ENCODE measurements at regions not wholly inside any gene's neighbourhood (a gene's known extent, or its start where the extent isn't known, plus 50 kb on each side); places are given as distances from the start of the nearest gene placed in this dataset.

- Histone ChIP-seq H2AK5ac (ENCODE audit: low read depth, low read length) (no peak overlapping the region), H3K79me1 (ENCODE audit: low read depth, low read length) (no peaks in the 10 kb centered on the region), H3K23me2 (ENCODE audit: low read depth, low read length) (no peaks in the 10 kb centered on the region), H2BK12ac (ENCODE audit: low read depth, low read length) (no peak overlapping the region), H2BK5ac (ENCODE audit: low read depth, low read length) (no peak overlapping the region), H2BK120ac (replicated peaks; ENCODE audit: low read depth, low read length) (no peak overlapping the region), H3K79me2 (ENCODE audit: control insufficient read depth in 1 of 2, insufficient read depth in 2 of 2, low read length in 2 of 2) (no peaks in the 10 kb centered on the region), H3K14ac (ENCODE audit: insufficient read length) (no peak overlapping the region), H3K4ac (replicated peaks; ENCODE audit: insufficient read length, low read depth, low read length) (no peak overlapping the region), H3K9me3 (ENCODE audit: insufficient read depth in 2 of 2, low read depth in 1 of 2, low read length in 1 of 2) (no peaks in the 10 kb centered on the region), H3K36me3 (ENCODE audit: control insufficient read depth in 2 of 4, insufficient read depth in 4 of 4, low read length in 3 of 4) (no peaks in the 10 kb centered on the region), H4K20me1 (replicated peaks in 1 of 2; ENCODE audit: control insufficient read depth in 1 of 2, insufficient read depth in 2 of 2, low read length in 2 of 2) (no peaks in the 10 kb centered on the region), H2BK15ac (ENCODE audit: low read length) (peak overlapping the region; percentile 18; the same call in 1 of the 2 replicates), H3K4me3 (ENCODE audit: extremely low read depth in 1 of 4, insufficient read depth in 2 of 4, low read depth in 3 of 4, low read length in 4 of 4) (no peak overlapping the region), H2AFZ (ENCODE audit: low read length) (no peak overlapping the region), H3K23ac (ENCODE audit: insufficient read length) (no peak overlapping the region), H2BK20ac (ENCODE audit: low read length) (peak overlapping the region; percentile 13; the same call in 1 of the 2 replicates), H3K9ac (replicated peaks in 1 of 4; ENCODE audit: extremely low read depth in 1 of 4, low read depth in 3 of 4, low read length in 3 of 4) (no peak overlapping the region), H4K5ac (ENCODE audit: insufficient read length, low read depth, low read length) (no peak overlapping the region), H4K91ac (replicated peaks; ENCODE audit: insufficient read length, low read length) (peak overlapping the region; percentile 13), H3K56ac (replicated peaks; ENCODE audit: insufficient read length, low read depth, low read length) (no peak overlapping the region), H3K4me2 (ENCODE audit: insufficient read depth in 1 of 2, low read depth in 2 of 2, low read length in 2 of 2) (no peak overlapping the region), H3K27ac (ENCODE audit: low read depth, low read length) (no peak overlapping the region), H3K4me1 (replicated peaks in 1 of 4; ENCODE audit: control insufficient read depth in 3 of 4, insufficient read depth in 4 of 4, low read length in 3 of 4) (peaks cover 0 to 6% (median 4%) of the 10 kb centered on the region in 4 experiments; a peak in 5 of 7 replicates), H4K8ac (ENCODE audit: extremely low read depth, insufficient read depth, low read length) (no peak overlapping the region), H3K27me3 (replicated peaks in 1 of 4; ENCODE audit: control insufficient read depth in 3 of 4, extremely low read depth in 1 of 4, insufficient read depth in 3 of 4, low read length in 3 of 4) (peaks cover 0 to 2% (median 0%) of the 10 kb centered on the region in 4 experiments; a peak in 1 of 7 replicates), H3K18ac (ENCODE audit: extremely low read depth, low read length) (0 out of 2 replicates have a peak overlapping the region, but pooled peaks have one; percentile 55)
- ChIA-PET CTCF (ENCODE audit: partially characterized antibody) (no interaction called here), POLR2A (ENCODE audit: partially characterized antibody) (no interaction called here)
- 93% methylated on average over 4 of the region's 4 CpGs; no CpG with 5 or more reads in 1 of the 2 experiments for WGBS, 2 experiments (ENCODE audit: extremely low coverage in 1 of 2, insufficient coverage in 1 of 2, insufficient read length in 1 of 2, insufficient replicate concordance in 2 of 2, low coverage in 1 of 2, low lambda C conversion rate in 2 of 2, missing lambda C conversion rate in 1 of 2)
- DNase-seq (ENCODE audit: low read depth in 1 of 2, low spot score in 2 of 2) (no peak), FAIRE-seq (no peak)
- TF ChIP-seq USF2 (IDR thresholded peaks at IDR 0.05; ENCODE audit: low read length) (no peak), CTBP2 (IDR thresholded peaks at IDR 0.05; ENCODE audit: borderline replicate concordance, insufficient read depth, insufficient read length, low read length) (no peak), RNF2 (IDR thresholded peaks at IDR 0.05; ENCODE audit: borderline replicate concordance, low read depth, low read length, missing control alignments, poor library complexity, severe bottlenecking) (no peak), POLR2AphosphoS5 (IDR thresholded peaks at IDR 0.05; ENCODE audit: low read depth, low read length) (no peak)
These were observed 302.2 kb downstream of the ZNF608 start for GRCh38 chr5:124444147-124444775.

Measured in H1 (cell line).